ENCODE measurements at regions not wholly inside any gene's neighbourhood (a gene's known extent, or its start where the extent isn't known, plus 50 kb on each side); places are given as distances from the start of the nearest gene placed in this dataset.

GRCh38 chr16:73873643-73874042 lies 423.0 kb upstream of the PSMD7 start:
- TF ChIP-seq POLR2A (IDR thresholded peaks at IDR 0.05; ENCODE audit: low read depth, low read length) (no peak), CTCF (conservative IDR thresholded peaks at IDR 0.05; ENCODE audit: low read depth, low read length) (no peak), MAFK (IDR thresholded peaks at IDR 0.05; ENCODE audit: low read depth, low read length) (no peak), MXI1 (IDR thresholded peaks at IDR 0.05; ENCODE audit: borderline replicate concordance, low read depth, low read length) (no peak), BHLHE40 (IDR thresholded peaks at IDR 0.05; ENCODE audit: low read depth, low read length) (no peak)
